ENCODE measurements at regions not wholly inside any gene's neighbourhood (a gene's known extent, or its start where the extent isn't known, plus 50 kb on each side); places are given as distances from the start of the nearest gene placed in this dataset.

DNA sequence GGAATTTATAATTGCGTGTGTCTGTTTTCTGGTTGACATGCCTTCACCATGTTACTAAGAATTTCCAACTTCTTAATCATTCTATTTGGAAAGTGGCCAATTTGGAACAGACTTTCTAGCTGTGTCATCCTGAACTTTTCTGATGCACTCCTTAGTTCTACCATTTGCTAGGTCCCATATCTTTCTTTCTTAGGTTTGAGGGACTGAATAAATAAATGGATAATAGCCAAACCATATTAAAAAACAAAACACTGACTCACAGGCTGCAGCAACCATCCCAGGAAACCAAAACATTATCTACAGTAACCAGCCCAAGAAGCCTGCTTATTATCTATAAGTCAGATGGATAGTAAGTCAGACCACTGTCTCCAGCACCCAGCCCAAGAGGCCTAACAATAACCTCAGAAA lies 57.5 kb upstream of the PLET1 start:
- TF ChIP-seq TARDBP (IDR thresholded peaks at IDR 0.05) (no peak), CTBP1 (IDR thresholded peaks at IDR 0.05; ENCODE audit: borderline replicate concordance) (no peak), ELF4 (IDR thresholded peaks at IDR 0.05) (no peak), SP1 (IDR thresholded peaks at IDR 0.05) (no peak), FOXK2 (IDR thresholded peaks at IDR 0.05) (no peak), ARNT (IDR thresholded peaks at IDR 0.05) (no peak), NFRKB (IDR thresholded peaks at IDR 0.05) (no peak), FOXA1 (IDR thresholded peaks at IDR 0.05) (no peak), FOXM1 (IDR thresholded peaks at IDR 0.05; ENCODE audit: borderline replicate concordance) (no peak)
- TF ChIP-seq, protein P1, sequence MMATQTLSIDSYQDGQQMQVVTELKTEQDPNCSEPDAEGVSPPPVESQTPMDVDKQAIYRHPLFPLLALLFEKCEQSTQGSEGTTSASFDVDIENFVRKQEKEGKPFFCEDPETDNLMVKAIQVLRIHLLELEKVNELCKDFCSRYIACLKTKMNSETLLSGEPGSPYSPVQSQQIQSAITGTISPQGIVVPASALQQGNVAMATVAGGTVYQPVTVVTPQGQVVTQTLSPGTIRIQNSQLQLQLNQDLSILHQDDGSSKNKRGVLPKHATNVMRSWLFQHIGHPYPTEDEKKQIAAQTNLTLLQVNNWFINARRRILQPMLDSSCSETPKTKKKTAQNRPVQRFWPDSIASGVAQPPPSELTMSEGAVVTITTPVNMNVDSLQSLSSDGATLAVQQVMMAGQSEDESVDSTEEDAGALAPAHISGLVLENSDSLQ (IDR thresholded peaks at IDR 0.05), result no peak
